Smooth muscle cell (in vitro differentiated cells): ENCODE measurements at regions not wholly inside any gene's neighbourhood (a gene's known extent, or its start where the extent isn't known, plus 50 kb on each side); places are given as distances from the start of the nearest gene placed in this dataset.
"Not testable (repeated sequence)": the region's sequence is repeated elsewhere in the genome, so short reads cannot be mapped to it uniquely, and the experiment has no call there.

Source experiments
- DNase-seq: peaks from one replicate; lab custom pipeline; 2025; ENCODE audit not compliant: unreplicated experiment; lab: John Stamatoyannopoulos, UW
- H2AFZ ChIP-seq: fragments of 200-600 bp; sonication (generic); 2 replicates; pipeline ENCODE4 v1.6.0; 2016; ENCODE audit warnings: antibody characterized with exemption, low read depth, mild to moderate bottlenecking
- H3F3A ChIP-seq: fragments of 200-600 bp; sonication (generic); 2 replicates; pipeline ENCODE4 v1.6.0; 2017; ENCODE audit warnings: antibody characterized with exemption, low read depth
- H3K27ac ChIP-seq: fragments of 200-600 bp; sonication (generic); 2 replicates; pipeline ENCODE4 v1.5.1; 2016; ENCODE audit warnings: low read depth, mild to moderate bottlenecking
- H3K27me3 ChIP-seq: fragments of 200-600 bp; sonication (generic); 2 replicates; pipeline ENCODE4 v1.6.1; 2016; ENCODE audit warnings: low read depth, mild to moderate bottlenecking
- H3K36me3 ChIP-seq: fragments of 200-600 bp; sonication (generic); 2 replicates; pipeline ENCODE4 v1.5.1; 2016; ENCODE audit warnings: low read depth
- H3K4me1 ChIP-seq: fragments of 200-600 bp; sonication (generic); 2 replicates; pipeline ENCODE4 v1.5.1; 2016; ENCODE audit warnings: low read depth
- H3K4me2 ChIP-seq: fragments of 200-600 bp; sonication (generic); 2 replicates; pipeline ENCODE4 v1.6.0; 2016; ENCODE audit warnings: mild to moderate bottlenecking
- H3K4me3 ChIP-seq: fragments of 200-600 bp; sonication (generic); 2 replicates; pipeline ENCODE4 v1.5.1; 2016; ENCODE audit warnings: mild to moderate bottlenecking
- H3K79me2 ChIP-seq: fragments of 200-600 bp; sonication (generic); 2 replicates; pipeline ENCODE4 v1.6.0; 2016; ENCODE audit warnings: low read depth, mild to moderate bottlenecking
- H3K9ac ChIP-seq: fragments of 200-600 bp; sonication (generic); 2 replicates; pipeline ENCODE4 v1.6.0; 2016; ENCODE audit warnings: low read depth
- H3K9me3 ChIP-seq: fragments of 200-600 bp; sonication (generic); replicated peaks from 2 replicates; pipeline ENCODE4 v1.5.1; 2016; ENCODE audit warnings: low read depth
- H4K20me1 ChIP-seq: fragments of 200-600 bp; sonication (generic); 2 replicates; pipeline ENCODE4 v1.6.0; 2016; ENCODE audit warnings: low read depth
- WGBS: methylation state at CpG from one replicate; pipeline ENCODE4 v1.1.7; 2016; ENCODE audit warnings: low lambda C conversion rate; 5-methylcytosine and 5-hydroxymethylcytosine counted together
- TF ChIP-seq, protein P1 (sequence below): fragments of 200-600 bp; sonication (generic); IDR thresholded peaks from 2 replicates; pipeline ENCODE4 v1.5.1; 2017; ENCODE audit warnings: borderline replicate concordance, mild to moderate bottlenecking, antibody characterized with exemption; ENCODE audit not compliant: insufficient read depth, poor library complexity, severe bottlenecking

DNA sequence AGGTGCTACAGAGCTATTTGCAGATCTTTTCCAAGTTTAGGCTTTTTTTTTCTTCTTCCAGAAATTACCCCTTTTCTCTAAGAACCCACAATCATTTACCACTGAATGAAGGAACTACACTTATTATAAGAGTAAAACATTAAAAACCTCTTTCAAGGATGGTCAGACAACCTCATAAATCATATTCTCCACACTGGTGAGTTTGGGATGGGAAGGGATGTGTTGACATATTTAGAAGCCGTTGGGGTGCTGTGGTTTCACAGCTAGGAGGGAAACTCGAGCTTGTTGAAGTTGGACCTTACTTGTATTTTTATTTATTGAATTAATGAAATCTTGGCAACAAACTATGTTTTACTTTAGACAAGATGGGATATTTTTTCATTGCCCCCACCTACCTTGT lies 289.4 kb upstream of the MEIS1 start:
- no peak overlapping the region for H3K9ac ChIP-seq

DNA sequence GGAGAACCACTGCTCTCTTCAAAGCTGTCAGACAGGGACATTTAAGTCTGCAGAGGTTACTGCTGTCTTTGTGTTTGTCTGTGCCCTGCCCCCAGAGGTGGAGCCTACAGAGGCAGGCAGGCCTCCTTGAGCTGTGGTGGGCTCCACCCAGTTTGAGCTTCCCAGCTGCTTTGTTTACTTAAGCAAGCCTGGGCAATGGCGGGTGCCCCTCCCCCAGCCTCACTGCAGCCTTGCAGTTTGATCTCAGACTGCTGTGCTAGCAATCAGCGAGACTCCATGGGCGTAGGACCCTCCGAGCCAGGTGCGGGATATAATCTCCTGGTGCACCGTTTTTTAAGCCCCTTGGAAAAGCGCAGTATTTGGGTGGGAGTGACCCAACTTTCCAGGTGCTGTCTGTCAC lies 290.6 kb upstream of the MEIS1 start:
- not testable (repeated sequence) for H3K9ac ChIP-seq, H3K27me3 ChIP-seq, H3K36me3 ChIP-seq, H3F3A ChIP-seq, H3K4me3 ChIP-seq, H3K79me2 ChIP-seq, H3K27ac ChIP-seq, H2AFZ ChIP-seq, H3K4me2 ChIP-seq, H3K4me1 ChIP-seq, H3K9me3 ChIP-seq, DNase-seq, H4K20me1 ChIP-seq
- WGBS, result 85% methylated on average over 7 of the region's 7 CpGs

More for the DNA sequence above, 289.4 kb upstream of the MEIS1 start:
- no peaks in the 10 kb centered on the region for H3K9me3 ChIP-seq
- no peak overlapping the region for H2AFZ ChIP-seq
- no peaks in the 10 kb centered on the region for H3K4me1 ChIP-seq
- H3K4me2 ChIP-seq, result no peak overlapping the region
- H3K27me3 ChIP-seq, result no peaks in the 10 kb centered on the region
- no peak for DNase-seq
- no peaks in the 10 kb centered on the region for H4K20me1 ChIP-seq
- no peaks in the 10 kb centered on the region for H3K36me3 ChIP-seq
- no peaks in the 10 kb centered on the region for H3K79me2 ChIP-seq
- no peak overlapping the region for H3K4me3 ChIP-seq
- TF ChIP-seq, protein P1, sequence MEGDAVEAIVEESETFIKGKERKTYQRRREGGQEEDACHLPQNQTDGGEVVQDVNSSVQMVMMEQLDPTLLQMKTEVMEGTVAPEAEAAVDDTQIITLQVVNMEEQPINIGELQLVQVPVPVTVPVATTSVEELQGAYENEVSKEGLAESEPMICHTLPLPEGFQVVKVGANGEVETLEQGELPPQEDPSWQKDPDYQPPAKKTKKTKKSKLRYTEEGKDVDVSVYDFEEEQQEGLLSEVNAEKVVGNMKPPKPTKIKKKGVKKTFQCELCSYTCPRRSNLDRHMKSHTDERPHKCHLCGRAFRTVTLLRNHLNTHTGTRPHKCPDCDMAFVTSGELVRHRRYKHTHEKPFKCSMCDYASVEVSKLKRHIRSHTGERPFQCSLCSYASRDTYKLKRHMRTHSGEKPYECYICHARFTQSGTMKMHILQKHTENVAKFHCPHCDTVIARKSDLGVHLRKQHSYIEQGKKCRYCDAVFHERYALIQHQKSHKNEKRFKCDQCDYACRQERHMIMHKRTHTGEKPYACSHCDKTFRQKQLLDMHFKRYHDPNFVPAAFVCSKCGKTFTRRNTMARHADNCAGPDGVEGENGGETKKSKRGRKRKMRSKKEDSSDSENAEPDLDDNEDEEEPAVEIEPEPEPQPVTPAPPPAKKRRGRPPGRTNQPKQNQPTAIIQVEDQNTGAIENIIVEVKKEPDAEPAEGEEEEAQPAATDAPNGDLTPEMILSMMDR, result no peak
- H3F3A ChIP-seq, result no peaks in the 10 kb centered on the region
- no peak overlapping the region for H3K27ac ChIP-seq
- 62% methylated on average over 2 of the region's 2 CpGs for WGBS

DNA sequence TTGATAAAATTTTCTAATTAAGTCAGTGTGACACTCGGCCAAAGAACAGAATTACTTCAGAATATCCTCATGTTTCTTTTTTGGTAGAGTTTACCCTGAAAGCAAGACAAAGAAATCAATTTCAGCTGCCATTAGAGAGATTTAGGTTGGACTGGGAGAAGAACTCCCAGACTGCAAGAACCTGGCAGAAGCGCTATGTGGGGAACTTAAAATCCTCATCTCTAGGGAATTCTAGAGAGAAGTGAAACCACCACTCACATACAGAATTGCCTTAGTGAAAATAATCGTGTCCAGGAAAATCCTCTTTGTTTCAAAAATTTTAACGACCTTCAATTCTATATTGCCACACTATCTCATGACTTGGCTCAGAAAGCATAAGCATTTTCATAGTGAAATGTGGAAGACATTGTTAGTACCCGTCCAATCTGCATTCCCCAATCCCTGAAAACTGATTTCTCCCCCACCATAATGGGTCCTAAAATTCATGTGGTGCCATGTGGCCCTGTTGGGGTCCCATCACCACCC lies 297.3 kb upstream of the MEIS1 start:
- H3K4me3 ChIP-seq, result no peak overlapping the region
- TF ChIP-seq, protein P1, result no peak
- WGBS, result 91% methylated on average over 5 of the region's 5 CpGs

DNA sequence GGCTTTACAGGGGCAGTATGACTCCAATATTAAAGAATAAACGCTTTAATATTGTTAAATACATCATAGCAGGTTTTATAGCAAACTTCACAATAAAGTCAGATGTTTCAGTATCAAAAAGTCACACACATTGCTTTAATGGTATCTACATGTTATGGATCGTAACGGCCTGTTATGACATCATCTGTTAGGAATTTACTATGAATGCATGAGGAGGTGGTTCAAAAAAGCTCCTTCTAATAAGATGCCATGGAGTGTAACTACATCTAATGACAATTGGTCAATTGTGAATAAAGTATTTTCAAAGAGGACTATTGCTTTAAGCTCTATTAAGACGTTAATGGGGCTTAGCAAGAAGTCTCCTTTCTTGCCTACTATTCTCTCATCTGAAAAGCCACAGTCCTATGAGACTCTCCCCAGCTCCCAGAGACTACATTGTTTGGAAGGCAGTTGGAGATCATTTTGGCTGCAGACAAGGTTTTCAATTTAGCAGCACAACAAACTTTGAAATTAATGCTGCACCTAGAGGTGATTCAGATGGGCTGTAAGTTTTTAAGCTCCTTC lies 300.7 kb upstream of the MEIS1 start:
- H2AFZ ChIP-seq, result no peak overlapping the region
- H3K79me2 ChIP-seq, result no peaks in the 10 kb centered on the region
- H3K4me3 ChIP-seq, result no peak overlapping the region
- H3K36me3 ChIP-seq, result no peaks in the 10 kb centered on the region
- no peaks in the 10 kb centered on the region for H4K20me1 ChIP-seq
- TF ChIP-seq, protein P1, result no peak
- 51% methylated on average over 4 of the region's 4 CpGs for WGBS
- no peaks in the 10 kb centered on the region for H3F3A ChIP-seq
- H3K4me1 ChIP-seq, result peaks cover 19% of the 10 kb centered on the region
- no peaks in the 10 kb centered on the region for H3K9me3 ChIP-seq
- H3K27me3 ChIP-seq, result no peaks in the 10 kb centered on the region
- DNase-seq, result no peak
- no peak overlapping the region for H3K9ac ChIP-seq
- no peak overlapping the region for H3K27ac ChIP-seq
- no peak overlapping the region for H3K4me2 ChIP-seq

More for the DNA sequence above, 297.3 kb upstream of the MEIS1 start:
- H4K20me1 ChIP-seq, result no peaks in the 10 kb centered on the region
- H3K36me3 ChIP-seq, result no peaks in the 10 kb centered on the region
- H3K9me3 ChIP-seq, result no peaks in the 10 kb centered on the region
- peaks cover 19% of the 10 kb centered on the region for H3K4me1 ChIP-seq
- no peaks in the 10 kb centered on the region for H3F3A ChIP-seq
- H2AFZ ChIP-seq, result no peak overlapping the region
- H3K9ac ChIP-seq, result no peak overlapping the region
- no peaks in the 10 kb centered on the region for H3K27me3 ChIP-seq
- no peak for DNase-seq
- H3K27ac ChIP-seq, result no peak overlapping the region
- H3K4me2 ChIP-seq, result no peak overlapping the region
- H3K79me2 ChIP-seq, result no peaks in the 10 kb centered on the region
